Activated T-cell treated with anti-CD3 and anti-CD28 coated beads for 4 hours (primary cell): ENCODE measurements at regions not wholly inside any gene's neighbourhood (a gene's known extent, or its start where the extent isn't known, plus 50 kb on each side); places are given as distances from the start of the nearest gene placed in this dataset.

ENCODE experiments used
- DNase-seq: peaks from one replicate; pipeline ENCODE4 v3.0.0-alpha.2; 2020

DNA sequence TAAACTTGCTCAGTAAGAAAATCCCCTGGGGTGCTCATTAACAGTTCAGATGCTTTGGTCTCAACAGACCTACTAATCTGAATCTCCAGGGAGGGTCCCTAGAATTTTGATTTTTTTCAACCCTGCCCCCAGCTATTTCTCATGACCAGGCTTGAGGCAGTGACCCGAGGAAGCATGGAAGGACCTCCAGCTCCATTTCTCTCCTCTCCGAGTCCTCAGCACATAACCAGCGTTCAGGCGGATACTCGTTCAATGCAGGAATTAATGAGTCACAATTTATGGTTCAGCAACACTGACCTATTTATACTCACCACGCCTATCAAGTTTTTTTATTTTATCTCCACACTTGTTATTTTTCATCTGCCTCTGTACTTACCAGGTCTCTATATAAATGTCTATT is 369.2 kb upstream of the CDH4 start:
- no peak for DNase-seq

DNA sequence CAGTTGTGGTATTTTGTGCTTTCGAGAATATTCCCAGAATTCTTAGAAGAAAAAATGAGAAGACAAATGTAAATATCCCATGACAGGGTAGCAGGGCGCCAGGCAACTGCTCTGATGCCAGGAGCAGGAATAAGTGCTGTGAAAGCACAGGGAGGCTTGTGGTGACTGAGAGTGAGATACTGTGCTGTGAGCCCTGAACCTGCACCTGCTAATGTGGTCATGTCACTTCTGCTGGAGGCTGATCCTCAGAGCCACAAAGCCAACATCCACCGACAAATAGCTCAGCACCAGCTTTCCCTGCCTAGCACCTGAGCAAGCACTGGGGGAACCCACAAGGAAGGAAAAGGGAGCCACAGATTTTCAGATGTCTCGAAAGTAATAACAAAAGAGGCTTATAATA is 368.6 kb upstream of the CDH4 start:
- no peak for DNase-seq

DNA sequence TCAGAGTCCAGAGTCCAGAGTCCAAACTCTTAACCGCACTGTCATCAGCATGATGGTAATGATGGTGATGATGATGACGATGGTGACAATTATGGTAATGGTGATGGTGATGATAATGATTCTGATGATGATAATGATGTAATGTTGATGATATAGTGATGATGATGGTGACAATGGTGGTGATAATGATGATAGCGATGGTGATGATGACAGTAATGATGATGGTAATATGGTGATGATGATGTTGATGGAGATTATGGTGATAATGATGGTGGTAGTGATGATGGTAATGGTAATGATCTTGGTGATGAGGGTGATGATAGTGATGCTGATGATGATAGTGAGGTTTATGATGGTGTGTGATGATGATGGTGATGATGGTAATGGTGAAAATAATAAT is 367.8 kb upstream of the CDH4 start:
- DNase-seq: no peak

DNA sequence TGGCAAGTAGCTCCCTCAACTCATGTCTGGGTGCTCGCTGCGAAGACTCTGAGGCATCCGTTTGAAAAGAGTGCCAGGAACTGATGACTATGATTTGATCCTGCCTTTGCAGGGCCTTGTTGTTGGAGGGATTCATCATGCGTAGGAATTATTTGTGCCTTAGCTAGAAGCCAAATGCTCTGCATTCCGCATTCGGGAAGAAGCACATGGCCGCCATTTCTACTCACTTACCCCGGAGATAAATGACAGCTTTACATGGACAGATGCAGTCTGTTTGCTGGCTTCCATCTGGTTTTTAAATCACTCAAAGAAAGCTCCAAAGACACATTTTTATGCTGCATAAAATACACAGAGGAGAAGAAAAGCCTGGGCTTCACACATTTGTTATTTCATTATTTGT is 363.3 kb upstream of the CDH4 start:
- no peak for DNase-seq

DNA sequence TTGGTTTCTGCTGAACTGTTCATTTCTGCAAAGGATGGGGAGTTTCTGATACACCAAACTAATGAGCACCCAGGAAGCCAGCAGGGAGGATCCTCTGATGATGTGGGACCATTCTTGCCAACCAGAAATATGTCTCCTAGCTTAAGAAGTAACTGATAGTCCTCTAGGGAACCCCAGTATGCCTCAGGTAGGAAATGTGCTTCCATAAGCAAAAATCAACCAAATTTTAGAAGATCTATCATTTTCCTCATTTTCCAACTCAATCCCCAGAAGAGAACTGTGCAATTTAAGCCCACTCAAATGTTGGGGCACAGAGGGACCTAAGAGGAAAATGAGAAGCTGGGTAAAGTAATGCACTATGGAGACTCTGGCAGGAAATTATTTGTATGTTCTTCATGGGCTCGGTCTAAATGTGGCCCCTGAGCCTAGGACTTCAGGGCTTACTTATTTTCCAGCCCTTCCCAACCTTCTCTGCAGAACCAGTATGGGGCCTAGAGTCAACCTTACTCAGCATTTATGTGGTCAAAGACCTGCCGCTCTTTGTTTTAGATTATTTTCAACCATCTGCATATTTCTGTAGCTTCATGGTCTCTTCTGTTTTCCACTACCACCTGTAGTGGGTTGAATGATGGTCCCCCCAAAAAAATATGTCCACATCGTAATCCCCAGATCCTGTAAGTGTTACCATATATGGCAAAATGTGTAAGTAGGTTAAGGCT is 359.8 kb upstream of the CDH4 start:
- DNase-seq: no peak

DNA sequence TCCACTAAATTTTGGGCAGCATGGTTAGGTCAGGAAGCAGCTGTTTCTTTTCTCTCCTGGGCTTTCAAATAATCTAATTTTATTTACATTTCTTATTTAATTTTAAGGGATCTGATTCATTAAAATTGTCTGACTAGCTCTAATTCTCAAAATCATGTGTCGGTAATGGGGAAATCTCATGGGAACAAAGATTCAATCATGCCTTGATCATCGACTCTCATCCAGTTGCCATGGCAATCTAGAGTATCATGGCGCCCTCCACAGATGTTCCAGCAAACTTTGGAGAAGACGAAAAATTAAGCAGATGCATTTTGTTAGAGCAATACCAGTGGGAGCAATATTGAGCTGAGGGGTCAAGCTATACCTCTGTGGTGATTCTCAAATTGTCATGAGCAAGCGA is 358.0 kb upstream of the CDH4 start:
- DNase-seq: no peak

DNA sequence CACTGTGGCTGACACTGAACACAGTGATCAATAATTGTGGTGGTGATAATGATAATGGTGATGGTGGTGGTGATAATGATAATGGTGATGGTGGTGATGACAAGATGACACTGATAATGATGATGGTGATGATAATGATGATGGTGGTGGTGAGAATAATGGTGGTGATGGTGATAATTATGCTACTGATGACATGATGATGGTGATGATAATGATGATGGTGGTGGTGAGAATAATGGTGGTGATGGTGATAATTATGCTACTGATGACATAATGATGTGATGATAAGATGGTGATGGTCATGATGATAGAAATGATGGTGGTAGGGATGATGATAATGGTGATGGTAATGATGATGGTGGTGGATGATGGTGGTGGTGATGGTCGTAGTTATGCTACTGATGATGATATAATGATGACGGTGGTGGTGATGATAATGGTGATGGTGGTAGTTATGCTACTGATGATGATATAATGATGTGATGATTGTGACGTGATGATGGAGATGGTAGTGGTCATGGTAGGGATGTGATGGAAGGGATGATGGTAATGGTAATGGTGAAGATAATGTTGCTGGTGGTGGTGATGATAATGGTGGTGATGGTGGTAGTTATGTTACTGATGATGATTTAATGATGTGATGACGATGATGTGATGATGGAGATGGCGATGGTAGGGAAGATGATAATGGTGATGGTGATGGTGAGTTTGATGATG is 356.5 kb upstream of the CDH4 start:
- DNase-seq: no peak

DNA sequence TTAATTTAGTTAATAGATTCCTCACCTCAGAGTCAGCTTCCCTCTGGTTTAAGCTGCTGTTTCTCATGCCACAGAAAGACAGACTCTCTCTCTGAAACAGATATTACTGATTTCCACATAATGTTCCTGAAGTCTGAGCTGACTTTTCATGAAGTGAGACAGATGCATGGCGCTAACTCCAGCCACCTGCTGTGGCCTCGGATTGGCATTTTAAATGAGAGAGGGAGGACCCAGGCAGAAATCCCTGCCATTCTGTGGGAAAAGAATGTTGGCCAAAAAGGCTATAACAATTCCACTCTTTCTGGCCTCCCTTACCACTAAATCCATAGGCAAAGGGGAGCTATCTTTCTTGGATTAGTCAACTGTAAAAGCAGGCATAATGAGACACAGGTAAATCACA is 354.1 kb upstream of the CDH4 start:
- no peak for DNase-seq

DNA sequence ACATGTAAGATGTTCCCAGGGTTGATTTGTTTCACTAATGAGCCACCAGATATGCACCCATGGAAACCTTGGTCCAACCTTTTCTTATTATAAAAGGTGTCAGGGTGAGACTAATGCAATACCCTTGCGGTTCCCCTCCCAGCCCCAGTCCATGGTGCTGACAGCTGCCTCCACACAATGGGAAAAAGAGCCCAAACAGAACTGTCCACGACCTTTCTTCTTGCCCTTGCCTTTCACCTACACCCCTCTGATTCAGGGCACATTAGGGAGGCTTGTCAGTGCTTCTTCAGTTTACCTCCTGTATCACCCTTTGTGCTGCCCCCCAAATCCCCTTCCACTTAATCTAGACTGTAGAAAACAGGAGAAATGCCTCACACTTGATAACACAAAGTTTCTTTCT is 352.7 kb upstream of the CDH4 start:
- no peak for DNase-seq

DNA sequence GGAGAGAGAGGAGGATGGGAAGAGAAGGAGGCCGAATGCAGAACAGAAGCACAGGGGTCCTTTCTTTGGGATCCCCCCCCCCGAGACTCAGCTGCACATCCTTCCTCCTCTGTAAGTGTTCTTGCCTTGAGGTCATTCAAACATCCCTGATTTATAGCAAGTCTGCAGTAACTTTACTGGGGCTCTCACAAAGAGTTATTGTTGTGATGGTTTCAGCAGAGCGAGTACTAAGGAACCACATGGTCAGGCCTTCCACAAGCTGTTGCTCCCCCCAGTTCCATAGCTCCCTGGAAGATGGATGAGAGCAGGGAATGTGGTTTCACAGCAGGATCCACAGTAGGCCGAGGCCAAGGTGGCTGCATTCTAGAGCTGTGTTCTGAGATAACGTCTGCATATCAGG is 351.4 kb upstream of the CDH4 start:
- no peak for DNase-seq

DNA sequence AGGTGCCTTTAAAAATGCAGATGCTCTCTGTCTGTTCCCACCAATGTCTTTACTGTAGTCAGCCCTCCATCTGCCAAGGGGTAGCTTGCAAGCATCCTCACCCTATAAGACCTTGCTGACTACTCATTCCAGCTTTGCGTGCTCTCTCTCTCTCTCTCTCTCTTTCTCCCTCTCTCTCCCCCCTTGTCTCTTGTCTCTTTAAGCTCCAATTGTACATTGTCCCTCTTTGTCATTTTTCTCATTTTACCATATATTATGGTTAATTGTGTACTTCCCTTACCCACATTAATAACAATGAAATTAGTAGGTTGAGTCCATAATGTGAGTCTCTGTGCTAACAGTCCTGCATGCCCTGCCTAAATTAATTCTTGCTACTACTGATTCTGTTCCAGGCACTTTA is 350.2 kb upstream of the CDH4 start:
- DNase-seq: no peak

DNA sequence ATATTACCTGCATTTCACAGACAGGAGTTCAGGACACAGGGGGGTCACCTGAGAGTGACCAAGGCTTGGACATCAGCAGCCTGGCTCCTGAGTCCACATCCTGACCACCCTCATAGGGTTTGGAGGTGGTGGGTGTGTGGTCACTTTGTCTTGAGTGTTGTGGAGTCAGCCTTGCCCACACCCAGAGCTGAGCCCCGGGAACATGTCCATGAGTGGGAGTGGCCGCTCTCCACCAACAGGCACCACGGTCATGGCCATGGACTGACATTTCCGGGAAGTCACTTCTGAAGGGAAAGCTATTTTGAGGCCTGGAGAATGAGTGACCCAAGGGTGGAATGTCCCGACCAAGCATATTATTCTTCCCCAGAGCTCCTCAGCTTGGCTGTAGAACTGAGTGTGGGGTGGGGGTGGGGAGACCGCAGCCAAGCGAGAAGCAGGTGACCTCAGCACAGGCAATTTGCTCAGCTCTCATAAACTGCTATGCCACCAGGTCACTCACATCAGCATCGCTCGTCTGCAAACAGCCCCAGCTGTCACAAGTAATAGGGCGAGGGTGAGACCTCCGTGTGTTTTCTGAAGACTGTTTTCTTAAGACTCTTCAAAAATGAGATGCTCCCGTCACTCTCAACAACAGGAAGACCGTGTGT is 348.6 kb upstream of the CDH4 start:
- no peak for DNase-seq

DNA sequence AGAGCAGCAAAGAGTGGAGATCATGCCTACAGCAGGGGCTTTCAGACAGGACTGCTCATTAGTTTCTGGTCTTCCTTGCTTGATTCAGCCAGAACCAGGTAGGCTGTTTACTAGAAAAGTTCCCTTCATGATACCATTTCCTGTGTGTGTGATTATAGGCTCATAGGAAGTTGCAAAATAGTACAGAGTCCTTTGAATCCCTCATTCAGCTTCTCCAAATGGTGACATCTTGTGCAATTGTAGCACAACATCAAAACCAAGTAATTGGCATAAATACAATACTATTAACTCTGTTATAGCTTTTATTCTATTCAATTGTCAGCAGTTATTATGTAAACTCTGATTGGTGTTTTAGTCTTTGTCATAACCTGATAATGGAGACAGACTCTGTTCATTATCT is 347.3 kb upstream of the CDH4 start:
- DNase-seq: no peak

DNA sequence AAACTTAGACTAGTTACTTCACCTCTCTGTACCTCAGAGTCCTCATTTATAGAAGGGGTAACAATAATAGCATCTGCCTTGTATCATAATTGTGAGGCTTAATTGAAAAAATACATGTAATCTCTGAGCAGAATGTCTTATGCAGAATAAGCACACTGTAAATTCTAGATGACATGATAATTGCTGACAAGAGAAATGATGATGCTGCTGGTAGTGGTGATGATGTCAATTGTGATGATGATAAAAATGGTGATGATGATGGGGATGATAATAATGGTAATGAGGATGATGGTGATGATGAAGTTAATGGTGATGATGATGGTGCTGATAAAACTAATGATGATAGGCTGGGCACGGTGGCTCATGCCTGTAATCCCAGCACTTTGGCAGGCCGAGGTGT is 346.1 kb upstream of the CDH4 start:
- DNase-seq: no peak

DNA sequence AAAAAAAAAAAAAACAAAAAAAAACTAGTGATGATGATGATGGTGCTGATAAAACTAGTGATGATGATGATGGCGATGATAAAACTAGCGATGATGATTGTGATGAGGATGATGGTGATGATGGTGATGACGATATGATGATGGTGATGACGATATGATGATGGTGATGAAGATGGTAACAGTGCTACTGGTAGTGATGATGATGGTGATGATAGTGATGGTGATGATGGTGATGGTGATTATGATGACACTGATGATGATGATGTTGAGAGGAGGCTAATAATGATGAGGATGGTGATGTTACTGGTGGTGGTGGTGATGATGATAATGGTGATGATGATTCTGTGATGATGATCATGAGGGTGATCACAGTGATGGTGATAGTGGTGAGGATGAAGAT is 345.5 kb upstream of the CDH4 start:
- no peak for DNase-seq

DNA sequence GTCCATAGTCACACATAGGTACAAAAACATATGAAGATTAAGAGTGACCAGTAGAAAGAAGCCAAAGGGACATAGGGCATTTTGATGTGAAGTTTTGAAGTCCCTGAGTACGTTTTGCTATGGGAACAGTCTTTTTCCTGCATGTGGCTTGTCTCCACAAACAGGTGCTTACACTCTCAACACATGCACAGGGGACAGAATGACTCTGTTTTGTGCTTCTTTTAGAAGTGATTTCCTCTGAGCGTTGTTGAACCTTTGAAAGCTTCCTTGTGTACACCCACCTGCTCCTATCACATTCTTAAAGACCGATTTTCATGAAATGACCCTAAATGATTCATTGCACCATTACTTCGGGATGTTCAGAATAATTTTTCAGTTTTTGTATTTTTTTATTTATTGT is 338.8 kb upstream of the CDH4 start:
- no peak for DNase-seq

DNA sequence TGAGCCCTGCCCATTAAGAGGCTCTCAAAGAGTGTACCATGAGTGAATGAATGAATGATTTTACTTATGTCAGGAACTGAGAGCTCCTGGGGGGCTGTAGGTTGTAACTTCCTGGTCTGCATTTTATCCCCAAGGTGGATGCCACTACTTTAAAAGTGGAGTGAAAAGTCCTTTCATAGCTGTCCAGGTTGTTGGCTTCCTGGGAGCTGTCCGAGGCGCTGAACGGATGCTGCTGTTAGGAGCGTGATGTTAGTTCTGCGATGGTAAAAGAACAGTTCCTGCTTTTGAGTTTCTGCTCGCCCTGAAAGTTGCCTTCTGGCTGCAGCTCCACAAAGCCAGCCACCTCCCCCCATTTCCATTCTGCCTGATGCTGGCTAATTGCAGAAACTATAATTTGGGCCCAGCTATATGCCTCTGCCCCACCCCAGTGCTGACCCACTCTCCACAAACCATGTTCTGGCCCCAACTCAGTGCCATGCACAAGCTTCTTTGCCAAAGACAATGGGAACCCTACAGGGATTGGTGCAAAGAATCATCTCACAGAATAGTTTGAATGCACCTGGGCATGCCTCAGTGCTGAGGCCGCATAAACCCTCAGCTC is 330.9 kb upstream of the CDH4 start:
- DNase-seq: no peak

DNA sequence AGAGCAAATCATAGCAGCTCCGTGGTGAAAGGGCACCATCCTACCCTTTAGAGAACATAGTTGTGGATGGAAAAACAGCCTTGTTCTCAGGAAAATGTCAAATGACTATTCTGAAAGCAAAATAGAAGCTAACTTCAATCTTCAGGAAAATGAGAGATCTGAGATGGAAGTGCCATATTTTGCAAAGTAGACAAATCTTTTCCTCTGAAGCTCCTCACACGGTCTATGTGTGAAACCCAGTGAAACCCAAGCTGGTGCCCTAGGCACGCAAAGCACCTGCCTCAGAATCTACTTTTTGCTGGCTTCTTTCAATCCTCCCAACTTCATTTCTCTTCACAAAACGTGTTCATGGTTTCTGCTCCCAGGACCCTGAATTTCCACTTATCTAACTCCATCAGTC is 325.2 kb upstream of the CDH4 start:
- DNase-seq: no peak

DNA sequence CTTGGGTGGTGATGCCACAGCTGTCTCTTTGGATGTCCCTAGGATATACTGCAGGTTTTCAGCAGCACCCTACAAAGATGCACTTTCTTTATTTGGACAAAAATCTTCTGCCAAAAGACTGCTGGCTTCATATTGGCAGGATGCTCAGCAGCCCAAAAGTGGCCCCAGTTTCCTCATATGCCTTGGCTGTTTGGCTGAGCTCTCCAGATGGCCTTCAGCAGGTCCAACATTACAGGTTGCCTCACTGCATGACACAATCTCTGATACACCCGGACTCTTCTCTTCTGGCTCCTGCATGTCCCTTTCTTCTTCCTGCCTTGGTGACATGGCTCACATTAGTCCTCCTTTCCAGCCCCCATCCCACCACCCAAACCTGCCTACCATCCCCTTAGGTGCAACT is 323.7 kb upstream of the CDH4 start:
- DNase-seq: no peak

DNA sequence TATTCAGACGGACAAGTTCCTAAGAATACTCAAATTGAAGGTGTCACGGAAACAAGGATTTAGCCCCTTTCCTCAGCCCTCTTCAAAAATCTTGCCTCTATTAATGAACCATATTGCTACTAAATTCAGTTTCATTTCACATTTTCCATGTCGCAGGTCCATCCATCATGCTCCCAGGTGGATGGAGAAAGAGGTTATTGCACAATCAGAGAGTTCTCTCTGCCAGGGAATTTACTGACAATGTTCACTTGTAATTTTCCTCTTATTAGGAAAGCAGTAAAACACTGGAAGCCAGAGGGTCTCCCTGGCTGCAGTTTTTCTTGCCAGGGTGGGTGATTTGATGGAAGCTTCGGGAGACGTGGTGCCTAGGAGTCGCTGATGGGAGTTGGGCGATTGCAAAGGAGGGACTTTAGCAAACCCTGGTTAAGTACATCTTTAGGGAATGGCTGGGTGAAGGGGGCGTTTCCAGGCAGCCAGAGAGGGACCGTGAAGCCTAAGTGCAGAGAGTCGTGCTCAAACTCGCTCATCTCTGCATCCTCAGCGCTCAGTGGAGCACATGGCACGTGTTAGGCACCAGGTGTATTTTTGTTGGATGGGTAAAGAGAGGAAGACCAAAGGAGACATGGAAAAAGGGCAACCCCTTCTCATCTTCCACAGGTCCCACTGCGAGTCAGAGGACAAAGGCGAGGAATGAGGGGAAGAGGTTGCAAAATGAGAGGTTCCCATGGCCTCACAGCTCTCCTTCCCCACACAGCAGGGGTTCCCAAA is 321.9 kb upstream of the CDH4 start:
- DNase-seq: no peak

DNA sequence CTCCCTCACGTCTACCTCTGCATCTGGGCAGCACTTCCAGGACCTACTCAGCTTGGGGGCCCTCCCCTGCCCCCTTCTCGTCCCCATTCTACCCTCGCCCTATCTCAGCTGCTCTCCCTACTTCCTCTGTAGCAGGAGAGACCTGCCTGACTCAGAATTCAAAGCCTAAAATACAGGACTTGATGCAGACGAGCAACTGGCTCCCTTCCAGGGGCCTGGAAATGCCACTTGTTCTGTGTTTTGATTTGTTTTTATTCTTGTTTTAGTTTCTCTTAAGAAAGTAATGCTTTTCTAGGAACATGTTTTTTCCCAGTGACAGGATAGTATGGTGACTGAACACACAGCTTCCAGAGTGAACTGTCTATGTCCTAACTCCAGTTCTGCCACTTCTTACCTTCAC is 320.4 kb upstream of the CDH4 start:
- no peak for DNase-seq

DNA sequence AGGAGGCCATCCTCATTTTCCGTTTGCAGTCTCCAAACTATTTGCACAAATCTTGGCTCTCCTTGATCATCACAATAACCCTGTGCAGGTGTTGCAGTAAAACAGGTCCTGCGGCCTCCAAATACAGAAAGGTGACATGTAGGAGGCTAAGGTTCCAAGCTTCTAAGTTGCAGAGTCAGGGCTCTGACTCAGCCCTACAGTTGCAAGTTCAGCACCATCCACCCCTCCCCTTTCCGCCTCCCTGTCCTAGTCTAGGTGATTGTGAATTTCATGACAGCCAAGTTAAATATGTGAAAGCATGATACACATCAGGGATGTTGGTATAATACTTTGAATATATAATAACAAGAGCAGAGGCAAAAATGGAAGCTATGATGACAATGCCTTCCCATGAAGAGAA is 317.3 kb upstream of the CDH4 start:
- no peak for DNase-seq

DNA sequence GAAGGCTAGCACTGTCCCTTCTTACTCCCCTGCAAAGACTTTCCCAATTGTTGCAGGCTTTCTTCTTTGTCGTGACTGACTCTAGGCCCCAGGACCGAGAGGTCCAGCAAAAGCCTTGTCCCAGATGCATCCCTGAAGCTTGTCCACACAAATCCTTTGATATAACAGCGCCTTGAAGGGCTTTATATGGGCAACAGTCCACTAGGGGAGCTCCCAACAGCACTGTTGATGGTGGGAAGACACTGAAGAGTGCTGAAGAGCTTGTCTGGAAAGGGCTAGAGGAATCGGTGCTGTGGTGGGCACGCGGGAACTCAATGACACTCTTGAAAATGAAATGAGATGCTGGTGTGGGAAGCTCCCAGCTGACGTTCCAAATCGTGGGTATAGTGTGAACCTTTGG is 316.1 kb upstream of the CDH4 start:
- DNase-seq: no peak
